ENCODE measurements at regions not wholly inside any gene's neighbourhood (a gene's known extent, or its start where the extent isn't known, plus 50 kb on each side); places are given as distances from the start of the nearest gene placed in this dataset.
A peak's percentile ranks its signal among the peaks of the same experiment; 100 is the strongest.

GRCh38 chr15:25508369-25509002, 69.7 kb upstream of the UBE3A start:
- TF ChIP-seq CTCF (conservative IDR thresholded peaks at IDR 0.05; ENCODE audit: low read depth, low read length) (peak; percentile 57), EZH2 (IDR thresholded peaks at IDR 0.05; ENCODE audit: borderline replicate concordance, low read depth, low read length, poor library complexity, severe bottlenecking) (no peak)

Data from A673 (cell line).